Esophagus muscularis mucosa (tissue), 4 donors: ENCODE measurements at regions not wholly inside any gene's neighbourhood (a gene's known extent, or its start where the extent isn't known, plus 50 kb on each side); places are given as distances from the start of the nearest gene placed in this dataset.

Experiments used
- DNase-seq: peaks from one replicate; pipeline ENCODE4 v3.0.0-alpha.2; 2017; ENCODE audit errors: extremely low spot score
- H3K27ac ChIP-seq, 4 donors: fragments of 200-600 bp; sonication (generic); replicated peaks in 1 of 4; 1 replicate in 3 of 4; 2 replicates in 1 of 4; pipeline ENCODE4 v1.5.1; 2016 to 2019; ENCODE audit warnings: mild to moderate bottlenecking in 1 of 4
- H3K27me3 ChIP-seq, 4 donors: fragments of 200-600 bp; sonication (generic); one replicate each; pipeline versions ENCODE4 v1.5.1 to v1.6.0; 2016 to 2019
- H3K36me3 ChIP-seq, 4 donors: fragments of 200-600 bp; sonication (generic); one replicate each; pipeline ENCODE4 v1.5.1; 2016 to 2019
- H3K4me1 ChIP-seq, 4 donors: fragments of 200-600 bp; sonication (generic); one replicate each; pipeline ENCODE4 v1.5.1; 2016 to 2019
- H3K4me3 ChIP-seq, 4 donors: fragments of 200-600 bp; sonication (generic); 1 replicate in 2 of 4; 2 replicates in 2 of 4; pipeline ENCODE4 v1.5.1; 2016 to 2019; ENCODE audit warnings: mild to moderate bottlenecking in 4 of 4, moderate library complexity in 1 of 4
- H3K9me3 ChIP-seq, 4 donors: fragments of 200-600 bp; sonication (generic); 1 replicate in 3 of 4; 2 replicates in 1 of 4; pipeline ENCODE4 v1.5.1; 2016 to 2019
- EP300 ChIP-seq: sonication (generic); formaldehyde crosslinking; IDR thresholded peaks from one replicate; pipeline ENCODE4 v1.6.1; 2017; ENCODE audit warnings: antibody characterized with exemption
- POLR2A ChIP-seq: fragments of 450-650 bp; IDR thresholded peaks from one replicate; pipeline ENCODE4 v1.6.1; 2017; ENCODE audit warnings: antibody characterized with exemption, moderate library complexity, mild to moderate bottlenecking, low read depth
- POLR2AphosphoS5 ChIP-seq, 2 donors: sonication (generic); formaldehyde crosslinking; IDR thresholded peaks; one replicate each; pipeline ENCODE4 v1.6.1; 2017; ENCODE audit warnings: antibody characterized with exemption in 2 of 2
- WGBS: methylation state at CpG from one replicate; pipeline ENCODE4 v1.1.5; 2018; 5-methylcytosine and 5-hydroxymethylcytosine counted together
- intact Hi-C: fragments of 100-400 bp; cut with DNase I; formaldehyde crosslinking; loops from one replicate; pipeline ENCODE4 v1.15.1; 2023
- TF ChIP-seq, protein P1 (sequence below), 3 experiments: fragments of 200-600 bp in 2 of 3; fragments of 450-650 bp in 1 of 3; sonication (generic) in 2 of 3; IDR thresholded peaks; one replicate each; pipeline ENCODE4 v1.5.1; 2017 to 2019; ENCODE audit warnings: antibody characterized with exemption in 3 of 3, mild to moderate bottlenecking in 2 of 3, moderate library complexity in 1 of 3

- DNase-seq: no peak
- H3K36me3 ChIP-seq: no peaks in the 10 kb centered on the region
- H3K4me3 ChIP-seq: no peak overlapping the region
- WGBS: 35% methylated on average over 1 of the region's 1 CpG
- H3K27me3 ChIP-seq: no peaks in the 10 kb centered on the region
- no peak overlapping the region for H3K27ac ChIP-seq
- intact Hi-C loops: no loop called here
- H3K9me3 ChIP-seq: no peaks in the 10 kb centered on the region
- no peak for TF ChIP-seq POLR2AphosphoS5 (IDR thresholded peaks at IDR 0.05)
- no peak for TF ChIP-seq POLR2A
- TF ChIP-seq, protein P1, sequence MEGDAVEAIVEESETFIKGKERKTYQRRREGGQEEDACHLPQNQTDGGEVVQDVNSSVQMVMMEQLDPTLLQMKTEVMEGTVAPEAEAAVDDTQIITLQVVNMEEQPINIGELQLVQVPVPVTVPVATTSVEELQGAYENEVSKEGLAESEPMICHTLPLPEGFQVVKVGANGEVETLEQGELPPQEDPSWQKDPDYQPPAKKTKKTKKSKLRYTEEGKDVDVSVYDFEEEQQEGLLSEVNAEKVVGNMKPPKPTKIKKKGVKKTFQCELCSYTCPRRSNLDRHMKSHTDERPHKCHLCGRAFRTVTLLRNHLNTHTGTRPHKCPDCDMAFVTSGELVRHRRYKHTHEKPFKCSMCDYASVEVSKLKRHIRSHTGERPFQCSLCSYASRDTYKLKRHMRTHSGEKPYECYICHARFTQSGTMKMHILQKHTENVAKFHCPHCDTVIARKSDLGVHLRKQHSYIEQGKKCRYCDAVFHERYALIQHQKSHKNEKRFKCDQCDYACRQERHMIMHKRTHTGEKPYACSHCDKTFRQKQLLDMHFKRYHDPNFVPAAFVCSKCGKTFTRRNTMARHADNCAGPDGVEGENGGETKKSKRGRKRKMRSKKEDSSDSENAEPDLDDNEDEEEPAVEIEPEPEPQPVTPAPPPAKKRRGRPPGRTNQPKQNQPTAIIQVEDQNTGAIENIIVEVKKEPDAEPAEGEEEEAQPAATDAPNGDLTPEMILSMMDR (IDR thresholded peaks at IDR 0.05): no peak
- TF ChIP-seq EP300: no peak
- H3K4me1 ChIP-seq: no peaks in the 10 kb centered on the region
These were observed 146.9 kb upstream of the FMR1 start for GRCh38 chrX:147764868-147765267.

- TF ChIP-seq POLR2A (no peak), POLR2AphosphoS5 (IDR thresholded peaks at IDR 0.05) (no peak)
- no peaks in the 10 kb centered on the region for H3K4me1 ChIP-seq
- no peaks in the 10 kb centered on the region for H3K36me3 ChIP-seq
- no peaks in the 10 kb centered on the region for H3K27me3 ChIP-seq
- 89% methylated on average over 1 of the region's 1 CpG for WGBS
- no peak overlapping the region for H3K27ac ChIP-seq
- no peak for DNase-seq
- H3K4me3 ChIP-seq: no peak overlapping the region
- intact Hi-C loops: no loop called here
- H3K9me3 ChIP-seq: no peaks in the 10 kb centered on the region
These were observed 140.9 kb upstream of the FMR1 start for GRCh38 chrX:147770858-147771257.

- no peaks in the 10 kb centered on the region for H3K4me1 ChIP-seq
- WGBS: 61% methylated on average over 1 of the region's 1 CpG
- H3K4me3 ChIP-seq: no peak overlapping the region
- no peaks in the 10 kb centered on the region for H3K36me3 ChIP-seq
- DNase-seq: no peak
- no peak overlapping the region for H3K27ac ChIP-seq
- TF ChIP-seq, protein P1 (IDR thresholded peaks at IDR 0.05): no peak
- no peaks in the 10 kb centered on the region for H3K9me3 ChIP-seq
- H3K27me3 ChIP-seq: no peaks in the 10 kb centered on the region
- intact Hi-C loops: no loop called here
These were observed 134.7 kb upstream of the FMR1 start for GRCh38 chrX:147776988-147777387.

- intact Hi-C loops: no loop called here
- H3K27ac ChIP-seq: no peak overlapping the region
- no peak for DNase-seq
- H3K9me3 ChIP-seq: no peaks in the 10 kb centered on the region
- no peaks in the 10 kb centered on the region for H3K36me3 ChIP-seq
- no peaks in the 10 kb centered on the region for H3K4me1 ChIP-seq
- H3K27me3 ChIP-seq: no peaks in the 10 kb centered on the region
- no peak for TF ChIP-seq POLR2AphosphoS5 (IDR thresholded peaks at IDR 0.05)
- TF ChIP-seq, protein P1 (IDR thresholded peaks at IDR 0.05): no peak
- no peak for TF ChIP-seq EP300
- TF ChIP-seq POLR2A: no peak
- no peak overlapping the region for H3K4me3 ChIP-seq
These were observed 132.5 kb upstream of the FMR1 start for GRCh38 chrX:147779173-147779572.

- no peak overlapping the region for H3K4me3 ChIP-seq
- WGBS: no CpG with 5 or more reads among the region's 1 CpG
- intact Hi-C loops: no loop called here
These were observed 129.9 kb upstream of the FMR1 start for GRCh38 chrX:147781844-147782243.

More at GRCh38 chrX:147781844-147782243, 129.9 kb upstream of the FMR1 start:
- Histone ChIP-seq H3K9me3 (no peaks in the 10 kb centered on the region), H3K27me3 (no peaks in the 10 kb centered on the region), H3K27ac (no peak overlapping the region), H3K4me1 (no peaks in the 10 kb centered on the region), H3K36me3 (no peaks in the 10 kb centered on the region)
- TF ChIP-seq EP300 (no peak), POLR2A (no peak), POLR2AphosphoS5 (IDR thresholded peaks at IDR 0.05) (no peak)
- TF ChIP-seq, protein P1 (IDR thresholded peaks at IDR 0.05): no peak
- no peak for DNase-seq
